IPS-20b (cell line): ENCODE measurements at regions not wholly inside any gene's neighbourhood (a gene's known extent, or its start where the extent isn't known, plus 50 kb on each side); places are given as distances from the start of the nearest gene placed in this dataset.
A peak's percentile ranks its signal among the peaks of the same experiment; 100 is the strongest.

Source experiments
- H3K27ac ChIP-seq: one replicate; pipeline ENCODE4 v1.5.1; 2013; ENCODE audit warnings: low read length
- H3K27me3 ChIP-seq: 2 replicates; pipeline ENCODE4 v1.6.1; 2013; ENCODE audit warnings: mild to moderate bottlenecking, low read length, inconsistent platforms; ENCODE audit not compliant: insufficient read depth
- H3K36me3 ChIP-seq: 2 replicates; pipeline ENCODE4 v1.6.1; 2013; ENCODE audit warnings: low read depth, mild to moderate bottlenecking, inconsistent platforms, low read length, moderate library complexity; ENCODE audit not compliant: insufficient read depth
- H3K4me1 ChIP-seq: 2 replicates; pipeline ENCODE4 v1.6.1; 2013; ENCODE audit warnings: mild to moderate bottlenecking, control low read depth, inconsistent platforms, low read length, moderate library complexity; ENCODE audit not compliant: insufficient read depth
- H3K4me3 ChIP-seq: 2 replicates; pipeline ENCODE4 v1.5.1; 2013; ENCODE audit warnings: mild to moderate bottlenecking, low read length, inconsistent platforms
- H3K9ac ChIP-seq: 2 replicates; pipeline ENCODE4 v1.6.1; 2013; ENCODE audit warnings: low read depth, mild to moderate bottlenecking, inconsistent platforms, low read length, moderate library complexity
- H3K9me3 ChIP-seq: 2 replicates; pipeline ENCODE4 v1.6.1; 2013; ENCODE audit warnings: mild to moderate bottlenecking, low read depth, low read length, inconsistent platforms; ENCODE audit not compliant: insufficient read depth

DNA sequence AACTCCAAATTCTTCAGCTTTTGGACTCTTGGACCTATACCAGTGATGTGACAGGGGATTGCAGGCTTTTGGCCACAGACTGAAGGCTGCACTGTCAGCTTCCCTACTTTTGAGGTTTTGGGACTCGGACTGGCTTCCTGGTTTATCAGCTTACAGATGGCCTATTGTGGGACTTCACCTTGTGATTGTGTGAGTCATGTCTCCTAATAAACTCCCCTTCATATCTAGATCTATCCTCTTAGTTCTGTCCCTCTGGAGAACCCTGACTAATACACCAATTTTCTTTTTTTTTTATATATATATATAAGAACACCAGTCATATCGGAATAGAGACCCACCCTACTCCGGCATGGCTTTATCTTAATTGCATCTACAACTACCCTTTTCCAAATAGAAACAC is 166.8 kb downstream of the ETV1 start:
- Histone ChIP-seq H3K9ac (no peak overlapping the region), H3K4me1 (no peaks in the 10 kb centered on the region), H3K27ac (no peak overlapping the region), H3K27me3 (no peaks in the 10 kb centered on the region), H3K36me3 (no peaks in the 10 kb centered on the region), H3K4me3 (no peak overlapping the region), H3K9me3 (no peaks in the 10 kb centered on the region)

DNA sequence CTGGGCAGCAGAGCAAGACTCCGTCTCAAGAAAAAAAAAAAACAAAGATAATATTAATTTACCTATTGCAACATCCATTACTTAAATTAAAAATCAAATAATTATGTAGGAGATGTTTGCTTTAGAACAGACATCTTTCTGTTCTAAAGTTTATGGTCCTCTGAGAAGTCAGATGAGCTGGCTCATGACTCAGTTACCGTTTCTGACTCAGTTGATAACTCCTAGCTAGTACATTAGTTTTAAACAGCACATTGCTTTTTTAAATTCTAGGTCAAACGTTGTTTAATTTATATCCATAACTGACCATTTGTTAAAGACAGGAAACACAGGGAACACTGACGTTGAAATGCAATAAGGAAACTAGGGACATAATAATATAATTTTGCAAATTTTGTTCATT is 162.7 kb downstream of the ETV1 start:
- Histone ChIP-seq H3K4me1 (no peaks in the 10 kb centered on the region; the same call in 1 of the 2 replicates), H3K9me3 (no peaks in the 10 kb centered on the region), H3K27ac (no peak overlapping the region), H3K4me3 (no peak overlapping the region), H3K27me3 (no peaks in the 10 kb centered on the region), H3K36me3 (no peaks in the 10 kb centered on the region), H3K9ac (no peak overlapping the region)

DNA sequence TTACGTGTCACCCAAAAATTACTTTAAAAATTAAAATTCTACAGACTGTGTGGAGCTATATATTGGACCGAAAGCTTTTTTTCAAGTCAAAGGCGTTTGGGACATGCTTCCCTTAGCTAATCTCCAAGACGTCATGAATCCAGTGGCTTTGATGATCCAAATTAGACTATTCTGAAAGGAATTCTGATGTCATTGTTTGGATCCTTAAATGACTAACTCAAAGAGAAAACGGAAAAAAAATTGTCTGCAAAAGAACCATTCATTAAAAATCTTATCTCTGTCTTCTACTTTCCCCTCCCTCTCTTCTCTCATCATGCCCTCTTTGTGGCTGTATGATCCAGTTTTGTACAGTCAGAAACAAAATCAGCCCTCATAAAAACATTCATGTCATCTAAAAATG is 161.8 kb downstream of the ETV1 start:
- H3K4me1 ChIP-seq, result no peaks in the 10 kb centered on the region; the same call in 1 of the 2 replicates
- H3K36me3 ChIP-seq, result no peaks in the 10 kb centered on the region
- H3K27me3 ChIP-seq, result no peaks in the 10 kb centered on the region
- H3K9ac ChIP-seq, result no peak overlapping the region
- no peaks in the 10 kb centered on the region for H3K9me3 ChIP-seq
- no peak overlapping the region for H3K27ac ChIP-seq
- H3K4me3 ChIP-seq, result no peak overlapping the region

DNA sequence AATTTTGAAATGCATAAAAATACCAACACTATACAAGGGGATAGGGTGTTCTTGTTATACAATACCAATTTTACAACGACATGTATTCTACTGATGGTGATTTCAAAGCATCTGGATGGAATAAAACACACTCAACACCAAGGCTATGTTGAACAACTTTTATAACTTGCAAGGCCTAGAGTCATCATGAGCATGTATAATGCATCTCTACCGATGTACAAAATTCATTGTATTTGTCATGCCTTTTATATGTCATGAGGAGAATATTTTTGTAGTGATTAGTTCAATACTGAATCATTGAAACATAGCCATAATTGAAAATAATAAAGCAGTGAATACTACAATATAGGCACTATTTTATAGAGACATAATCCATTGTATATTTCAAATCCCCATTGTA is 160.2 kb downstream of the ETV1 start:
- Histone ChIP-seq H3K9ac (no peak overlapping the region), H3K9me3 (no peaks in the 10 kb centered on the region), H3K4me3 (no peak overlapping the region), H3K4me1 (peaks cover 7% of the 10 kb centered on the region; the same call in 1 of the 2 replicates), H3K27me3 (no peaks in the 10 kb centered on the region), H3K27ac (no peak overlapping the region), H3K36me3 (no peaks in the 10 kb centered on the region)

DNA sequence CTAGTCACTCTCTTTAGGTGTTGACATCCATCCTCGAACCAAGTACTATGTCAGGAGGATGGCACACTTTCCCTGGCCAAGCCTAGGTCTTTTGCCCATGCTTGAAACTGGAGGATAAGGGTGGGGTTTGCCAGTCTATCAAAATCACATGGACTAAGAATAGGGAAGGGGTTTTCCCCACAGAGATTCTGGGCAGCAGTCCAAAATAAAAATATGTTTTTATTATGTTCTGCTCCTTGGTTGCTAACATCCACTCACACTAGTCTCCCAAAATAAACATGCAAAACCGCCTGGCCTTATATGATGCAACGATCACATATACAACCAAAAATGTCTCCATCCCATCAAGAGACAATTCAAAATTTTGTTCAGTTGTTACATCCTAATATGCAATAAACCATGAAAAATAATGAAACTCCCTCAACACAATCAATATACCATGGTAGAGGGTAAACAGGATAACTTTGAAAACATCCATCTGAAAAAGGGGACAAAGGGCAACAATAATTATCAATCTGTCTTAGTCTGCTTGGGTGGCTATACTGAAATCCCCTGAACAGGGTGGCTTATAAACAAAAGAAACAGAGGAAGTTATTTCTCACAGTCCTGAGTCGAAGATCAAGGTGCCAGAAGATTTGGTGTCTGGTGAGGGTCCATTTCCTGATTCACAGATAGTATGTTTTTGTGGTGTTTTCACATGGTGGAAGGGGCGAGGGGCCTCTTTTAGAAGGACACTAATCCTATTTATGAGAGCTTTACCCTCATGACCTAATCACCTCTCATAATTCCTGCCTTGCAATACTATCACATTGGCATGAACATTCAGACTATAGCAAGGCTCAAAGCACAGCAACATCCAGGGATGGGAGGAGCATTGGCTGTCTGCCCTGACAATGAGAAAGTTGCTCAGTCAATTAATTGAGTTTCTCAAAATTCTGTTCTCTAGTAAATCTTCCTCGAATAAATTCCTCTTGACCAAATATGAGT is 159.3 kb downstream of the ETV1 start:
- H3K4me3 ChIP-seq, result no peak overlapping the region
- H3K9ac ChIP-seq, result no peak overlapping the region
- peaks cover 17% of the 10 kb centered on the region; the same call in 1 of the 2 replicates for H3K4me1 ChIP-seq
- no peaks in the 10 kb centered on the region for H3K27me3 ChIP-seq
- H3K9me3 ChIP-seq, result no peaks in the 10 kb centered on the region
- H3K36me3 ChIP-seq, result no peaks in the 10 kb centered on the region
- no peak overlapping the region for H3K27ac ChIP-seq

DNA sequence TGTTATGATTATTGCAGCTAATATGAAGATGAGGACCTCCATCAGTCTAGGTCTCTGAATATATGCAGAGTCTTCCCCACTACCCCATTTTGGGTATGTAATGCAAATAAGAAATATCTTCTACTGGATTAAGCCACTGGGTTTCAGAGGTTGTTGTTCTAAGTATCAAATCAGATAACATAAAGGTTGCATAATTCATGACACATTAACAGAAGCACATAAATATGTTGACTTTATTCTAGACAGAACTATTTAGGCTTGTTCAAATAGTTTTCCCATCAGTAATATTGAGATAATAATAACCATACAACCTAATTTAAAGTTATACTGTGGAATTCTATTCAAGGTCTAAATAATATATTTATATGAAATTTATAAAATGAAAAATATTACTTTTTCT is 157.1 kb downstream of the ETV1 start:
- H3K4me3 ChIP-seq, result no peak overlapping the region
- H3K9me3 ChIP-seq, result no peaks in the 10 kb centered on the region
- no peak overlapping the region for H3K9ac ChIP-seq
- H3K27me3 ChIP-seq, result no peaks in the 10 kb centered on the region
- H3K36me3 ChIP-seq, result no peaks in the 10 kb centered on the region
- H3K4me1 ChIP-seq, result peaks cover 34% of the 10 kb centered on the region
- H3K27ac ChIP-seq, result no peak overlapping the region

DNA sequence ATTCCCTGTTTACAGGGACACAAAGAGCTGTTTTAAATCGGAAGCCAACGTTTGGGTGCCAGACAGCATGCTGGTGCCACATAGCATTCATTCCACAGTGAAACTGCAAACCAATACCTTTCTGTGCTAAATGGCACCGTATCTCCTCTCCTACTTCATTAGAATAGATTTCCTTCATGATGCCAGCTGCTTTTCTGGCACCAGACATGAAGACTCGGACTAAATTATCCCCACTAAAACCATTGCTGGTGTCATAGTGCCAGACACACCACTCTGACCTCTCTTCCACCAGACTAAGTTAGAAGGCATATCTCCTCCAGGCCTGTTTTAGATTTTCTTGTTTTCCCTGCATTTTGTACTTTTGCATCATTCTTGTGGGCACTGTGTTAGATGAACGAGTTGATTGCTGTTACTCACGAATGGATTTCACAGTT is 155.1 kb downstream of the ETV1 start:
- H3K36me3 ChIP-seq, result no peaks in the 10 kb centered on the region
- H3K27me3 ChIP-seq, result no peaks in the 10 kb centered on the region
- H3K4me1 ChIP-seq, result peaks cover 34% of the 10 kb centered on the region
- H3K4me3 ChIP-seq, result no peak overlapping the region
- no peaks in the 10 kb centered on the region for H3K9me3 ChIP-seq
- peak overlapping the region; percentile 58; the same call in 1 of the 2 replicates for H3K9ac ChIP-seq
- H3K27ac ChIP-seq, result no peak overlapping the region

DNA sequence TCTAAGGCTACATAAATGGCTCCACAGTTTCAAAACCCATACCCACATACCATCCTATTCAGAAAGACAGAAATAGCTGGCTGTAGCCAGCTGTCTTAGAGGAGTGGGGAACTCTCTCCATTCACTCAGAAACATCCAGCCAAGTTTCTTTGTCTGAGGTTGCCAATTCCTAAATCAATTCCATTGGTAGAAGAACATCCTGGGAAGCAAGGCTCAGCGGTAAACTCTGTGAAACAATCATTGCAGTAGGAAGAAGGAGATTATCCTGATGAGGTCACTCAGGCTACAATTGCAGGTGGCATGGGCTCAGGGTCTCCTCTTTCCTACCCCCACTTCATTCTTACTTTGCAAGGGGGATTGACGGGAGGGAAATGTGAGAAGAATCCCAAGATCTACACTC is 154.0 kb downstream of the ETV1 start:
- Histone ChIP-seq H3K9ac (peak overlapping the region; percentile 58; the same call in 1 of the 2 replicates), H3K4me3 (peak overlapping the region; percentile 26; the same call in 1 of the 2 replicates), H3K9me3 (no peaks in the 10 kb centered on the region), H3K27me3 (no peaks in the 10 kb centered on the region), H3K36me3 (no peaks in the 10 kb centered on the region), H3K4me1 (peaks cover 34% of the 10 kb centered on the region), H3K27ac (peak overlapping the region; percentile 89)

DNA sequence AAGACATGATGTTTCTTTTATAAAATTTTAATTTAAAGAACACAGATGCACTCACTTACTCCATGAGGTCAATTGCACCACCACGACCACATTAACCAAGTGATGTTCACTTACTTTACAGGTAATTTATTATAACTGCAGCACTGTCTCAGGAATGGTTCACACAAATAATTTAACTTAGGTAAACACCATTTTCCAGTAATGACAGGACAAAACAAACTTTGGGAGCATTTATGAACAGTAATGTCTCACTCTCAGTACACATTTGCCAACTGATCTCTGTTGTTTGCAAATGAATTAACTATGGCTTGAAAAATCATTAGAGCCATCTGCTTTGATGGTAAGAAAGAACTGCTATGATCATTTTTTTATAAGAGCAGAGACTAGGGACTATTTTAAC is 150.4 kb downstream of the ETV1 start:
- no peaks in the 10 kb centered on the region for H3K36me3 ChIP-seq
- H3K4me3 ChIP-seq, result no peak overlapping the region
- no peak overlapping the region for H3K27ac ChIP-seq
- no peaks in the 10 kb centered on the region for H3K27me3 ChIP-seq
- H3K4me1 ChIP-seq, result peaks cover 28% of the 10 kb centered on the region
- no peaks in the 10 kb centered on the region for H3K9me3 ChIP-seq
- H3K9ac ChIP-seq, result no peak overlapping the region
